ENCODE measurements at regions not wholly inside any gene's neighbourhood (a gene's known extent, or its start where the extent isn't known, plus 50 kb on each side); places are given as distances from the start of the nearest gene placed in this dataset.

DNA sequence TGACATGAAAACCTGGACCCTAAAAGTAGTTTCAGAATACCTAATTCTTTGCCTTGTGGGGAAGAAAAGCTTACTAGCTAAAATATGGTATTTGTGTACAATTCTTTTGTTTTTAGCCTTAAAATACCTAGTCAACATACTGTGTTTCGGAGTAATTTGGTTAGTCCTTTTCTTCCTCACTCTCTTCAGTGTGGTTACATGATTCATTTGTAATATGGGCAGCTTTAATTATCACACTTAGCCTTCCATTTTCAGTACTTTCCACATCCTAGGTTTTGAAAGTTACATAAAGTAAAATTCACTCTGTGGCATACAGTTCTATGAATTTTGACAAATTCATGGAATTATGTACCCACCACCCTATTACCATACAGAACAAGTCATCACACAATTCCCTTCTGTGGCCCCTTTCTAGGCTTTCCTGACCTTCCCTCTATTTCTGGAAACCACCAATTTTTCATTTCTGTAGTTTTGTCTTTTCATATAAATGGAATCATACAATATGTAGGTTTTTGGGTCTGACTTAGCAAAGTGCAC, 96.2 kb downstream of the EMX2 start:
- DNase-seq = no peak

DNA sequence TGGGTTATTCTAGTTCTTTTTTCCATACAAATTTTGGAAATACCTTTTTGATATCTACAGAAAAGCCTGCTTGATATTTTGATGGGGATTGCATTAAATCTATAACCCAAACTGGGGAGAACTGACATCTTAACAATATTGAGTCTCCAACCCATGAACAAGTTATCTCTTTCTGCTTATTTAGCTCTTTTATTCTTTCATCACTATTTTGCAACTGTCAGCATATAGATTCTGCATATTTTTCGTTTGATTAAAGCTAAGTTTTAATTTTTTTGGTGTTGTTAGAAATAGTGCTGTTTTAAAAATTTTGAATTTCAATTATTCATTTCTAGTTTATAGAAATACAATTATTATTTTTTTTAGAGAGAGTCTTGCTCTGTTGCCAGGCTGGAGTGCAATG, 97.9 kb downstream of the EMX2 start:
- DNase-seq = no peak

DNA sequence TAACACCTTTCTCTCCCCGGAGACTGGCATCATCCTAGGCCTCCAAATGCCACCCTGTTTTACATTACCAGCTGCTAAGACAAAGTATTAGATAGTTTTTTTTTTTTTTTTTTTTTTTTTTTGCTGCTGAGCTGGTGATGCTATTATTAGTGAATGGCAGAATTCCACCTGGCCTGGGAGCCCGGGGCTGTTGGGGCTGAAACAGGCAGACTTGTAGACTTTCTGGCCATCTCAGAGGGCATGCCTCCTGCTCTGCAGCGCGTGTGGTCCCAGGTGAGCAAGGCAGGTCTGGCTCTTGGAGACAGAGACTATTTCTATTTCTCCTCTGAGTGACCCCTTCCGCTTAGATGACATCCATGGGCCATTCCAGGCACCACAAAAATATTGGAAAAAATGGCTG, 104.2 kb downstream of the EMX2 start:
- no peak for DNase-seq

DNA sequence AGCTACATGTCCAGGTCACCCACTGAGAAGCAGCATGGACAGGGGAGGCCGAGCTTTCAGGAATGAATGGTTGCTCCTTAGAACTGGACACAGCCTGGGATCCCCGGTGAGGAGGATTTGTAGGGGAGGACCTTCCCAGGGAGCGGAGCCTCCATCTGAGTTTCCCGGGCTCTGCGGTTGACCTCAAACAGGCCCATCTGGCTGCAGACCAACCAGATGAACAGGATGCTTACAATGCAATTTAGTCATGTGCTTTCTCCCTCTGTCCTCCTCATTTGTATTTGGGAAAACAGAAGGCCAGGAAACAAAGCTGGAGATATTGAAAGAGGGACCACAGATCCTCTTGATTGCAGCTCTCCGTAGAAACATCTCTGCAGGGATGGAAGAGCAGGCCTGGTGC, 104.8 kb downstream of the EMX2 start:
- no peak for DNase-seq

DNA sequence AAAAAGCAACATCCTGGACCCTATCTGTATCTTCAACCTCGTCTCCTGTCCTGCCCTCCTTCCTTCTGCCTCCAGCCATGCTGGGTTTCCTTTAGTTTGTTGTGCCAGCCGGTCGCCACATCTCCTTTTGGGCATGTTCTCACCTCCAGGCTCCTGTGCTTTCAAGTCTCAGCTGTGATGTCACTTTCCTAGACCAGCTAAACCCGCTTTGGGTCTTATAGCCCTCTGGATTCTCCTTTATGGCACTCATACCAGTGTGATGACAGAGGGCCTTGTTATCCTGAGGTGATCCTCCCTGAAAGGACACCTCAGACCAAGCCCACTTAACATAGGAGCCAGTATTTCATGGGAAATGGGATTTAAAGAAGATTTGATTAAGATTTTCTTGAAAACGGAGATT, 108.6 kb downstream of the EMX2 start:
- DNase-seq = no peak

DNA sequence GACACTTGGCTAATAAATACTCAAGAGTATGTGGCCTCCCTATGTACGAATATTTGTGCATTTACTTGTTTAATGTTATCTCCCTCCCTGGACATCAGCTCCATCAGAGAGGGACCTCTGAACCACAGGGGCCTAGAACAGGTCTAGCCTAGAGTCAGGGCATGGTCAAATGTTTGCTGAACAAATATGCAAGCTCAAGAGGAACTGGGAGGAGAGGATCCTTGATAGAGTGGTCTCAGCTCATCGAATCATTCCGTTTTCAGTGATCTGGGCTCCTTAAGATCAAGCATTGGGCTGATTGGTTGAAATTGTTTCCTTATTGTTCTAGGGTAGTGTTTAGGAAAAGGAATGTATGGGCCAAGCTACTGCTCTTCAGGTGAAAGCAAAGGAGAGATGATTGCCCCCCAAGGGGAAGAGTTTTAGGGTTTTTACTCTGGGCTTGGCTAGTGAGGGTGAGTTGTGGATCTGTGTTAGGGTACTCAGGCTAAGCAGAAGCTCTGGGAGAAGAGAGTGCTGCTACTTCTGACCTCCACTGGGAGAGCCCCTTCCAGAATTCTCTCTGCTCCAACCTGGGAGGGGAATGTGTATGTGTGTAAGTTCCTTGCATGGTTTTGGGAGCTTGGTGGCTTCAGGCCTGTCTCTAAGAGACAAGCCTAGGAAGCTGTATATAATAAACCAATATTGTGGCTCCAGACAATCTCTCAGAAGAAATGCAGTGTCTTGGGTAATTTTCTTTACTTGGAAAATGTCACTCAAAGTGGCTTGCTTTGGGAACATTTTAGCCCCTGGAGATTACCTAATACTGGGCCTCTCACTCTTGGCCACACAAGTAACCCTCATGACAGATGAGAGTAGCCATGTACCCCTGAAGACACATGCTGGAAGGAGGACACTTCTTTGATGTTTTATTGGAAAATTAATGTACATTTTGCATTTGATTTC, 110.0 kb downstream of the EMX2 start:
- no peak for DNase-seq

DNA sequence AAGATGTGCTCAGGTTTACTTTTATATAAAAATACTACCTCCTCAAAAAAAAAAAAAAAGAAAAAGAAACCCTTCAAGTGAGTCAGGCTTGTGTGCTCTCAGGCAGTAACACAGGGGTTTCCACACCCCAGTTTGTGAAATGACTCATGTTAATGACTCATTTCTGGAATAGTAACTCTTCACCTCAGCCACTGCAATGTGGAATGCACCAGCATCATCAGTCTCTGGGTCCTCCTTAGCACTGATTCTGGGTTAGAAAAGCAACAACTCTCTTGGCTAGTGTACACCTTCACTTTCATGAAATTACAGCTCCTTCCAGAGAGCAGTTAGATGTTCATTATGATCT, 110.6 kb downstream of the EMX2 start:
- no peak for DNase-seq

DNA sequence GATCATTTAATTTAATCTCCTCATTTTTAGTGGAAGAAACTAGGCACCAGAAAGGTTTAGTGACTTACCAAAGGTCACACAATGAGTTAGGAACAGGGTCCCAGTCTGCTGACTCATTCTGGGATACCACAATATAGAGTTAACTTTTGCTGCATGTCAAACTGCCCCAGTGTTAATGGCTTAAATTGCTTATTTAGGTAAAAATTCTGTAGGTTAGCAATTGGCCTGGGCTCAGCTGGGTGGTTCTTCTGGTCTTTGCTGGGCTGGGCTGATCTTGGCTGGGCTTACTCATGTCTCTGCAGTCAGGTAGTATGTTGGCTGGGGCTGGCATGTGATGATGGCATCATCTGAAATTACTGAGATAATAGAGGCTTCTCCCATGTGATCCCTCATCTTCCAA, 111.6 kb downstream of the EMX2 start:
- DNase-seq = no peak

DNA sequence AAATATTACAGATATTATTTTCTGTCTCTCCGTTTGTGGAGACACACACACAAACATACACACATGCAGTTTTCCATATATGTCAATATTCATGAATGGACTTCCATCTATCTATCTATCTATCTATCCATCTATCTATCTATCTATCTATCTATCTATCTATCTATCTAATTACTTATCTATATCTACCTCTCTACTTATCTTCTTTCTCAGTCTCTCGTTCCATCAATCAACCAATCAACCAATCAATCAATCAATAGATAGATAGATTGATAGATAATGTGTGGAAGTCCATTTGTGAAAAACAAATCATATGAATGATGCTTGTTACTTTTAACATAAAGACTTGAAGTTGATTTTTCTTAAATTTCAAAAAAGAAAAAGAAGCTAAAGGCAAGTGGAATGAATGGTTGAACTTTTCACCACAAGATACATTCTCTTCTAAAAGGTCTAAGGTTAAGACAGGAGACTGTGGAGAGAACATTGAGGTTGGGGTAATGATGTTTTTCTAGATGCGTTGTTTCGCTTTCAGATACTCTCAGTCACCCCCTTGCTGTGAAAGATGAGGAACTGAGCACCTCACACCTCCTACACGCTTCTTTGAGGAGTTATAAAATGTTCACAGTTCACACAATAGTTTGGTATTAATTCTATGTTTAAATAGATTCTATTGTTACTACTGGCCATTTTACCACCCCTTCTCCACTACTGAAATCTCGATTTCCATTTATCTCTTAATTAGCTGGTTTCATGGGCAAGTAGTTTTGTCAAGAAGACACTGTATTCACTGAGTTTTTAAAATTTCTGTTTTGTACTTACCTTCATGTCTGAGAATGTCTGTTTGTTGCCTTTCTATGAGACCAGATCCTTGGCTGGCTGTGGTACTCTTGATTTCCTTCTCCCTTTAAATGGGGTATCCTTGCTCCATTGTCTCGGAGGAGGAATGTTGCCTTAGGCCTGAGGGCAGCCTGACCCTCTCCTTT, 114.1 kb downstream of the EMX2 start:
- no peak for DNase-seq

DNA sequence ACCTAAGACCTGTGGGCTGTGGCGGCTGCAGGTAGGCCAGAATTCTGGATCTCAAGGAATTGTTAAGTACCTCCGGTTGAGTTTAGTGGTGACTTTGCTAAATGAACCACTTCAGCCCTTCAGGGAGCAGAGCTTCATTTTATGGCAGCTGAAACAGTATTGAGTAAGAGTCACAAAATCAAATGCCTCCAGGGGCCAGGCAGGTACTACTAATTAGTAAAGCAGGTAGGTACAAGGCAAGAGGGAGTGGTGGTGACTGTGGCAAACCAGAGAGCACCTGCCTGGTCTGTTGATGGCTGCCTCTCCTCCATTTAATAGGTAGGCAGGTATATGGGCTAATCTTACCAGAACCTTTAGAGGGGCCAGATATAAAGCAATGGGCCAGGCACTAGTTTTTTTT, 118.8 kb downstream of the EMX2 start:
- DNase-seq = no peak

DNA sequence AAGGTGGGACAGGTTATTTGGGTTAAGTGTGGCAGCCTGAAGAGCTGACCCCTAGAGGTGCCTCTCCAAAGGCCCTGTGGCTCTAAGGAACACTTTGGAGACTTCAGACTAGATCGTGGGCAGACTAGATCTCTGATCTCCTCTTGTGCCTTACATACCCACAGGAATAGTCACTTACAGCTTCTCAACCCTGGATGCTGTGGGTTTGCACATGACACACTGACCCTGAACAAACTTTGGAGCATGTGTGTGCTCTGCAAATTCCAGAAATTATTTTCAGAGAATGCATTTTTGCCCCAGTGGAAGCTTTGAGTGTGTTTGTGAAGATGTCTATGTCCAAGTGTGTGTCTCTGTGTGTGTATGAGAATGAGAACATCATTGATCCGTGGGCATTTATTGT, 119.6 kb downstream of the EMX2 start:
- DNase-seq = no peak

DNA sequence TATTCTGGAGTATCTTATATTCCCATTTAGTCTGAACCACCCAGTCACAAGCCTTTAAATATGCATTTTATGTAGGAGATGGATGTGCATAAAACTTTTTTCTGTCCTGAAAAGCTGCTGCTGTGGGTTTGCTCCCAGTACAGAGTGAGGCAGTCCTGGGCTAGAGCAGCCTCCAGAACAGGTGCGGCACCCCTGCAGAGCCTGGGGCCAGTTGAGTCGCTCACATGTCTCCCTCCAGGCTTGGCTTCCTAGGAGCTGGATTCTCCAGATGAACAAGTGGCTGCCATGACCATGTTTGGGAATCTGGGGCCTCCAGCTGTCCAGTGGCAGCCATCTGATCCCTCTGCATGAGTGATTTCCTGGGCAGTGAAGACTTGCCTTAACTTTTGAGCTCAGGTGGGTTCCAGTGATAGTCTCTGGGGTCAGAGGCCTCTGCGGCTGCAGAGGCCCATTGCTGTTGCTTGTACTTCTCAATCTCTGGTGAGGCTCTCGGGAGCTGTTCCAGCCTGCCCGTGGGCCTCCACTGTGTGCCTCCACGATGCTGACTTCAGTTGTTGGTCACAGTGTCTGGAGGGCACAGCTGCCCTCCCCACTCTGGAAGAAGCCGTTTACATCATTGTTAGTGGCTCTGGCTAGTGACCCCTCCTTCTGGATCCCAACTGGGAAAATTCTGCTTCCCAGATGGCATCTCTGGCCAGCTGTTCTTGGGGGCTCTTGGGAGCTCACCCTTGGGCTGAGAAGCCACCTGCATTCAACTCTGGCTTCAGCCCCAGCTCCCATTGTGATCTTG, 120.4 kb downstream of the EMX2 start:
- no peak for DNase-seq

DNA sequence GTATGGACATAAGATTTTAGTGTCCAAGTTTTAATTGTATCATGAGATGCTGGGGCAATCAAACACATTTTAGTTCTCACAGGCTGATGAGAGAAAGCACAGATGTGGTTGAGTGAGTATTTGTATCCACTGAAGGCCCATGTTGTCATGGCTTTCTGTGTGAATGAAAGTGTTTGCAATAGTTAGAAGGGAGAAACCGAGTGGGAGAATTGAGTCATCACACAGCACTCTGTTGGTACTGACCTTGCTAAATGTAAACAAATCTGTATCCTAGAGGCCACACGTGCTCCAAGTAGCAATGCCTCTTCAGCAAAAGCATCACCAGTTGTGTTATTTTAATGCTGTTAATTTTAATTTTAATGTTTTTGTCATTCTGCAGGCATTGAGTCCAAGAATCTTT, 121.2 kb downstream of the EMX2 start:
- DNase-seq = no peak

DNA sequence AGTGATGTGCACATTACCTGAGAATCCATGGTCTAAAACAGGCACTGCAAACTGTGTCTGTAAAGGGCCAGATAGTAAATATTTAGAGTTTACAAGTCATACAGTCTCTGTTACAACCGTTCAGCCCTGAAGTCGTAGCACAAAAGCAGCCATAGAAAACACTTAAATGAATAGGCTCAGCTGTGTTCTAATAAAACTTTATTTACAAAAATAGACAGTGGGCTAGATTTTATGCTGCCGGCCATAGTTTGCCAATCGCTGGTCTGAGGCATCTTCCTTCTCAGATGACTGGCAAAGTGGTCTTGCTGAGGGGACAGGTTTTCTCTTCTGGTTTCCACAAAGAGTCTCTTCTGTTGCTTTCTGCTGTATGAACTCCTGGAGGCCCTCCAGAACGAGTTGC, 121.7 kb downstream of the EMX2 start:
- DNase-seq = no peak

DNA sequence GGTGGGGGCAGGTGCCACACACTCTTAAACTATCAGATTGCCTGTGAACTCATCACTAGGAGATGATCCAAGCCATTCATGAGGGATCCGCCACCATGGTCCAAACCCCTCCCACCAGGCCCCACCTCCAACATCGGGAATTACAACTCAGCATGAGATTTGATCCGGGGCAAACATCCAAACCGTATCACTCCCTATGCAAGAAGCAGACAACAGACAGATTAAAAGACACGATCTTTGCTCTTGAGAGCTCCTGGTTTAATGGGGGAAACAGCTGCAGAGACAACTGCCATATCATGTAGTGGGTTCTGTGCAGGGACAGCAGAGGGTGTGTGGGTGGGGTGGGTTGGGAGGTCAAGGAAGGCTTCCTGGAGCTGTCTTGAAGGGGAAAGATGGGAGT, 123.6 kb downstream of the EMX2 start:
- no peak for DNase-seq

DNA sequence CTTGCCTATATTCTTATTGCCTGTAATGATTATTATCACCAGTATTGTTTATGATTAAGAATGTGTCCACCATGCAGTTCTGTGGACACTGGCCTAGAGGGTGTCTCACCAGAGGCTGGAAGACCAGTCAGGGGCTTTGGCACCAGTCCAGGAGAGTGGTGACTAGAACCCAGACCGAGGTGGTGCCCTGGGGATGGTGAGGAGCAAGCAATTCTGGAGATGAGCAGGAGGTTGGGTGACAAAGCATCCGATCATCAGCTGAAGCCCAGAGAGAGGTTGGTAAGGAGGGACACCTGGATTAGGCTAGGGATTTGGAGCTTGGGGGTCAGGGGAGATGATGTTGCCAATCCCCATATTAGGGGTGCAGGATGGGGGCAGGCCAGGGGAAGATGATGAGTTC, 124.4 kb downstream of the EMX2 start:
- no peak for DNase-seq

DNA sequence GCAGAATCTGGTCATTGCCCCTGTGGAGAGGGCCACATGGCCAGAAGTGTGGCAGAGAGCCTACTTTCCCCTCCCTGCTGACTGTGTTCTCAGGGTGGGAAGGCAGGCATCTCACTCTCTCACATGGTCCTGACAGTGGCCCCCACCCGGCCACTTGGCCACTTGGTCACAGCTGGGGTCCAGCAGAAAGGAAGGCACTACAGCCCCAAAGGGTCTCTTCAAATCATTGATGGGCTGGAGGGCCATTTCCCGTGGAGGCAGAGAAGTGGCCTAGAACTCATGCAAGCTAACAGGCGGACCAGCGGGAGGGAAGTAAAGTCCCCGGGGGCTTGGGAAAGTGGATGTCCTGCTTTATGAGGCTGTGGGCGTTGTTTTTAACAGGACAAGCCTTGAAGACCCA, 125.3 kb downstream of the EMX2 start:
- no peak for DNase-seq

DNA sequence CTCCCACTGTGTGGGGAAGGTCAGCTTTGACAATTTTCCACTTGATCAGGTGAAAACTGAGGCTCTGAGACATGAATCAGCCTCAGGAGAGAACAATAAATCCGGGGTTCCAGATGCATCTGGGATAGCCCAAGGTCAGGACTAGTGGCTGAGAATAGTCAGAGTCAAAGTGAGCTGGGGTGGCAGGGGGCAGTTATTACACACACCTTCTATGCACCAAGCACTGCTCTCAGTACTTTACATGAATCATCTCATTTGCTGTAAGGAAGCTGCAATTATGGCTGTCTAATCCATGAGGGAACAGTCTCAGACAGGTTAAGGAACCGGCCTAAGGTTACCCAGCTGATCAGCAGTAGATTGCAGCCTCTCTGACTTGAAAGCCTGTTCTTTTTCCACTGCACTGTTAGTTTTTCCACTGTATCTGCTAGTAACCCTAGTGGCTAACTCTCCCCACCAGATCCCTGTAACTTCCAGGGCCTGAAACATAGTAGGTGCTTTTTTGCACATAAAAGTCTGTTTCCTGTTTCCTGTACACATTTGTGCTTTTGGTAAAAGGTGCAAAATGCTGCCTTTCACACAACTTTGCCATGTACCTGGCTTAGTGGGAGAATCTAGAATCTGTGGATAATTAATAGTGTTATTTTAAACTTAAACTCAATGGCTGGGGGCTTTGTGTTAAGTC, 125.9 kb downstream of the EMX2 start:
- no peak for DNase-seq

DNA sequence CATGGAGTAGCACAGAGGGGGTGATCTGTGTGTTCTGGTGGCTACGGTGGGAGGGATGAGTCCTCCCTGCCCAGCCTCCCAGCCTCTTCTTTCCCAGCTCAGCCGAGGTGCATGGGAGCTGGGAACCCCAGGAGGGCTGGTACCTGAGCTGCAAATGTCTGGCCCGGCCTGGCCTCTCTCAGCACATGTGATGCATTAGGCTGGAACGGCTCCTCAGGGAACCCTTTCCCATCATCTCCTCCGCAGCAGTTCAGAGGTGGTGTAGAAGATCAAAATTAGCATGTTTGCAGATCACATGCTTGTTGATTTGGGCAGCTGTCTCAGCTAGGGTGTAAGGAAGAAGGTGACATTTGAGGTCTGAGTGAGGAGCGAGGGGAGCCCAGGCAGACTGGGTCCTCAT, 126.6 kb downstream of the EMX2 start:
- DNase-seq = no peak

DNA sequence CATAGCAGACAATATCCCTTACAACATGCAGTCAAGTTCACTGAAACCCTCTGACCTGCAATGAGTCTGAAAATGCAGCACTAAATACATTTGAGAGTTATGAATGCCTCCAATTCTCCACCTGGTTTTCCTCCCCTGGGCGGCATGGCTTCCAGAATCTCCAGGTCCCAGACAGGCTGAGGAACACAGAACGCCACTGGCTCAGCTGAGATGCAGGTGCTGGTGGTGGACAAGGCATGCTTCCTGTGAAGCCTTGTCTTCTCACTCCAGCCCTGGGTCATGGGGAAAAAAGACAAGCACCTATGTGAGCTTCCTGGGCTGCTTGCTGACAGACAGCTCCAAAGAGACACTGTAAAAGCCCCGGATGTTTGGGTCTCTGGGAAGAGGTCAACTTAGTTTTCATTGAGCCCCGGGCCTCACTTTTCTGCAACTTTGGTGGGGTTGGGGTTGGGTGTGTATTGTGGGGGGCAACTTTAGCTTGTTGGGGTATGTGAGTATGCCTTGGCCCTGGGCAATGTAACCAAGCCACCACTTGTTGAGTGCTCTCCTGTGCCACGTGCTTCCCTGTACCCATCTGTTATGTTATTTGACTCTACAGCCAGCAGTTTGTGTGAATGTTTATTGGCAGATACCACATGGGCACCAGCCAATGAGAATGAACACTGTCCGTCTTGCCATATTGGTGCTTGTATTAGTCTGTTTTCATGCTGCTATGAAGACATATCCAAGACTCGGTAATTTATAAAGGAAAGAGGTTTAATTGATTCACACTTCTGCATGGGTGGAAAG, 127.8 kb downstream of the EMX2 start:
- no peak for DNase-seq

DNA sequence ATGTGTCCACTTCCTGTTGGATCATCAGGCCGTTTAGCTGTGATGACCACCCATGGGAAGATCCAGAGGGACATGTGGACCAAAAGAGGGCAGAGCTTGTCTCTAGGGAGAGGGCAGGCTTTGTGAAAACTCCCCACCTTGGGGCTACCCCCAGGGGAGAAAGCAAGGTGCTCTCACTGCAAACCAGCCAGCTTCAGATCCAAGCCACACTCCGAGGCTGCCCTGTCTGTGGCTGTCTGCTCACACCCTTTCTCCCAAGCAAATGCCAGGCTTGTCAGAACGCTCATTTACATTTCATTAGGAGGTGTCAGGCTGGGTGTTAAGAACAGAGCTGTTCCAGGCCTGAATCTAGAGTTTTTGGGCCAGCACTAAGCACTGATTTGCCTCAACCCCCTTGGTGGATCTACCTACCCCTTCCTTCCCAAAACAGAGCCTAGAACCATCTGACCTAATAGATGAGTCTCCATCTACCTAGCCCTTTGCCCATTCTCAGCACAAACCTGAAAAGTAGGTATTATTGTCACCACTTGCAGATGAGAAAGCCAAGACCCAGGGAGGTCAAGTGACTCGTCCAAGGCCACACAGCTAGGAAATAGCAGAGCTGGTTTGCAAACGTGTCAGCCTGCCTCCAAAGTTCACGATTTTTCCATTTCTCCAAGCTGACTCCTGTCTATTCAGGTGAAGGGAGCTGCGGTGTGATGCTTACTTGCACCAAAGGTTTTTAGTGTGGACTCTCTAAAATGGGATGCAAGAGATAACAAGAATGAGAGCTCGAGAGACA, 130.9 kb downstream of the EMX2 start:
- DNase-seq = no peak

All from activated CD8-positive, alpha-beta memory T cell treated with anti-CD3 and anti-CD28 coated beads for 24 hours (primary cell).